ENCODE measurements at regions not wholly inside any gene's neighbourhood (a gene's known extent, or its start where the extent isn't known, plus 50 kb on each side); places are given as distances from the start of the nearest gene placed in this dataset.

DNA sequence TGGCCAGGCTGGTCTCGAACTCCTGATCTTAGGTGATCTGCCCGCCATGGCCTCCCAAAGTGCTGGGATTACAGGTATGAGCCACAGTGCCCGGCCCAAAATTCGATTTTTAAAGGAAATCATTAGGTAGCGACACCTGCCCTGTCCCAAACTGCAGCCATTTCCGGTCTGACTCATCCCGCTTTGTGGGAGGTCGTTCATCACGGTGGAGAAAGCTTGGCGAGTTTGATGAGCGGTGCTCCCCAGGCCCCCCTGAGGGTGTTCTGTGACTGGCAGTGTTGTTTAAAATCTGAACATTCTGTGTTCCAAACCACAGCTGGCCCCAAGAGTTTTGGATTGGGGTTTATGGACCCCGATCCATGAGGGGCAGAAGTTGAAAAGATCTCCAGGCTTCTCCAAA, 53.0 kb upstream of the GLI2 start:
- DNase-seq (ENCODE audit: extremely low read depth, low read depth, low spot score) = no peak

GRCh38 chr2:120683081-120683480, 52.6 kb upstream of the GLI2 start:
- DNase-seq (ENCODE audit: extremely low read depth, low read depth, low spot score) = no peak

DNA sequence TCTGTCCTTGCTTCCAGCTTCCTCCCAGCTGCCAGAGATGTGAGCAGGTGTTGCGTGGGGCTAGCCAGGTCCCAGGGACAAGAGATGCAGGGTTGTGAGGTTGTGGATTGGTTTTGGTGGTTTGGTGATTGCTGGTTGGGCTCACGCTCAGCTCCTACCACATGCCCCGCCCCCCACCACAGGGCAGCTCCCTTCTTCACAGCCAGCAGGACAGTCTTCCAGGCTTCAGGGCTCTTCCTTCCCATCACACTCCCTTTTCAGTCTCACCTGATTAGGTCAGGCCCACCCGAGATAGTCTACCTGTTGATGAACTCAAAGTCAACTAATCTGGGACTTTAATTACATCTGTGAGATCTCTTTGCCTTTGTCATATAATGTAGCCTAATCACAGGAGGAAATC, 52.0 kb upstream of the GLI2 start:
- DNase-seq (ENCODE audit: extremely low read depth, low read depth, low spot score) = no peak

GRCh38 chr2:120684289-120685065, 51.2 kb upstream of the GLI2 start:
- DNase-seq (ENCODE audit: extremely low read depth, low read depth, low spot score) = no peak

DNA sequence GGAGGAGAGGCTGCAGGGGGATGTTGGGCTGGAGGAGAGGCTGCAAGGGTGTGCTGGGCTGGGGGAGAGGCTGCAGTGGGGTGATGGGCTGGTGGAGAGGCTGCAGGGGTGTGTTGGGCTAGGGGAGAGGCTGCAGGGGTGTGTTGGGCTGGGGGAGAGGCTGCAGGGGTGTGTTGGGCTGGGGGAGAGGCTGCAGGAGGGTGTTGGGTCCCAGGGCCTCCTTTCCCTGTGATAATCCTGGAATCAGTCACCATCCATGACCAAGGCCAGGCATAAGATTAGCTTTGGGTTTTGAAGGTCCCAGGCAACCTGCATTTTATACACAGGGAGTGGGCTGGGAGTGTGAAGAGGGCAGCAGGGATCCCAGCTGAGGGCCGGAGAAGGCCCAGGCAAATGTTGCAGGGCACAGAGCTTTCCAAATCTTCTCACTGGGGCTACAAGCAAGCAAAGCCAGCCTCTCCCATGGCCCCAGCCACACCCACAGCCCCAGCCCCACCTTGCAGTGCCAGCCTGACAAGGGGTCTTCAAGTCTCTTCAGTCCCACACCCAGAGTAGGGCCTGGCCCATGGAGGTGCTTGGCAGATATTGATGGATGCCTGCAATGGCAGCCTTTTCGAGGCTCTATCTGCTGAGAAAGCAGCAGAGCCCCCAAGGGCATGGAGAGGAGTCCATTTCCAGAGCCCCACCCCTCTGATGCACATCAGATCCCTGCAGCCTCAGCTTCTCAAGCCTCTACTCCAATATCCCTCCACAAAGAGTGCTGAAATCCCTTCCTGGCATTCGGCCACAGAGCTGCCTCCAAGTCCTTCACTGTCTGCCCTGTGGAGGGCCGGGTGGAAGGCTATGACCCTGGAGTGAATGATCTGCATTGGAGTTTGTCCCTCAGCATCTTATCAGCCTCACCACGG, 50.3 kb upstream of the GLI2 start:
- no peak for DNase-seq (ENCODE audit: extremely low read depth, low read depth, low spot score)

Data from glomerular endothelial cell (primary cell).